Endothelial cell (in vitro differentiated cells): ENCODE measurements at regions not wholly inside any gene's neighbourhood (a gene's known extent, or its start where the extent isn't known, plus 50 kb on each side); places are given as distances from the start of the nearest gene placed in this dataset.

Source experiments
- DNase-seq: peaks from one replicate; pipeline ENCODE4 v3.0.0; 2021; ENCODE audit warnings: low spot score
- H3K27ac Mint-ChIP-seq: one replicate; pipeline ENCODE4 v1.8.0; 2021; ENCODE audit warnings: mixed read lengths, inconsistent platforms; ENCODE audit not compliant: unreplicated experiment
- H3K27me3 Mint-ChIP-seq: one replicate; pipeline ENCODE4 v1.8.0; 2021; ENCODE audit warnings: mild to moderate bottlenecking, moderate library complexity, mixed read lengths, inconsistent platforms; ENCODE audit not compliant: unreplicated experiment
- H3K36me3 Mint-ChIP-seq: one replicate; pipeline ENCODE4 v1.8.0; 2021; ENCODE audit warnings: mild to moderate bottlenecking, low read depth, mixed read lengths, inconsistent platforms; ENCODE audit not compliant: unreplicated experiment
- H3K4me1 Mint-ChIP-seq: one replicate; pipeline ENCODE4 v1.8.0; 2021; ENCODE audit warnings: mild to moderate bottlenecking, mixed read lengths, inconsistent platforms; ENCODE audit not compliant: unreplicated experiment
- H3K4me3 Mint-ChIP-seq: one replicate; pipeline ENCODE4 v1.8.0; 2021; ENCODE audit warnings: mild to moderate bottlenecking, mixed read lengths, inconsistent platforms; ENCODE audit not compliant: unreplicated experiment
- H3K9me3 Mint-ChIP-seq: one replicate; pipeline ENCODE4 v1.8.0; 2021; ENCODE audit warnings: mixed read lengths, inconsistent platforms; ENCODE audit not compliant: unreplicated experiment
- TF ChIP-seq, protein P1 (sequence below): fragments of 200-600 bp; sonication (generic); IDR thresholded peaks from one replicate; pipeline ENCODE4 v1.5.0; 2021; ENCODE audit warnings: antibody characterized with exemption; ENCODE audit not compliant: unreplicated experiment

- Mint-ChIP-seq H3K4me1 (peaks cover 3% of the 10 kb centered on the region), H3K27me3 (peaks cover 8% of the 10 kb centered on the region), H3K4me3 (no peak overlapping the region), H3K9me3 (no peaks in the 10 kb centered on the region), H3K36me3 (no peaks in the 10 kb centered on the region), H3K27ac (no peak overlapping the region)
- TF ChIP-seq, protein P1, sequence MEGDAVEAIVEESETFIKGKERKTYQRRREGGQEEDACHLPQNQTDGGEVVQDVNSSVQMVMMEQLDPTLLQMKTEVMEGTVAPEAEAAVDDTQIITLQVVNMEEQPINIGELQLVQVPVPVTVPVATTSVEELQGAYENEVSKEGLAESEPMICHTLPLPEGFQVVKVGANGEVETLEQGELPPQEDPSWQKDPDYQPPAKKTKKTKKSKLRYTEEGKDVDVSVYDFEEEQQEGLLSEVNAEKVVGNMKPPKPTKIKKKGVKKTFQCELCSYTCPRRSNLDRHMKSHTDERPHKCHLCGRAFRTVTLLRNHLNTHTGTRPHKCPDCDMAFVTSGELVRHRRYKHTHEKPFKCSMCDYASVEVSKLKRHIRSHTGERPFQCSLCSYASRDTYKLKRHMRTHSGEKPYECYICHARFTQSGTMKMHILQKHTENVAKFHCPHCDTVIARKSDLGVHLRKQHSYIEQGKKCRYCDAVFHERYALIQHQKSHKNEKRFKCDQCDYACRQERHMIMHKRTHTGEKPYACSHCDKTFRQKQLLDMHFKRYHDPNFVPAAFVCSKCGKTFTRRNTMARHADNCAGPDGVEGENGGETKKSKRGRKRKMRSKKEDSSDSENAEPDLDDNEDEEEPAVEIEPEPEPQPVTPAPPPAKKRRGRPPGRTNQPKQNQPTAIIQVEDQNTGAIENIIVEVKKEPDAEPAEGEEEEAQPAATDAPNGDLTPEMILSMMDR: no peak
- DNase-seq: no peak
These were observed 89.0 kb upstream of the PIK3CG start for GRCh38 chr7:106775975-106776607.

DNA sequence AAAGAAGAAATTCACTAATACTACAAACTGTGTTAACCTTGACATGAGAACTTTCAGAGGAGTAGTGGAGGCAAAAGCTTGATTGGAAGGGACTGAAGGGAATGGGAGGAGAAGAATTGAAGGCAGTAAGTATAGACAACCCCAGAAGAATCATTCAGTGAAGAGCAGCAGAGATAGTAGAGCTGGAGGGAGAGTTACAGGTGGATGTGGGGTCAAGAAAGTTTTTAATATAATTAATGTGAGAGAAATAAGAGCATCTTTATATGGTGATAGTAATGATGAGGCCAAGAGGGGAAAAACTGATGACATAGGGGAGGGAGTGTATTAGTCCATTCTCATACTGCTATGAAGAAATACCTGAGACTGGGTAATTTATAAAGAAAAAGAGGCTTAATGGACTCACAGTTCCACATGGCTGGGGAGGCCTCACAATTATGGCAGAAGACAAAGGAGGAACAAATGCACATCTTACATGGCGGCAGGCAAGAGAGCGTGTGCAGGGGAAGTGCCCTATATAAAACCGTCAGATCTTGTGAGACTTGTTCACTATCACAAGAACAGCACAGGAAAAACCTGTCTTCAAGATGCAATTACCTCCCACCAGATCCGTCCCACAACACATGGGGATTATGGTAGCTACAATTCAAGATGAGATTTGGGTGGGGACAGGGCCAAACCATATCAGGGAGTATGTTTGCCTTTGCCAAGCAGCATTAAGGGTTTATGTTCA lies 88.3 kb upstream of the PIK3CG start:
- H3K4me3 Mint-ChIP-seq: no peak overlapping the region
- H3K4me1 Mint-ChIP-seq: peaks cover 3% of the 10 kb centered on the region
- H3K9me3 Mint-ChIP-seq: no peaks in the 10 kb centered on the region
- no peaks in the 10 kb centered on the region for H3K36me3 Mint-ChIP-seq
- H3K27ac Mint-ChIP-seq: no peak overlapping the region
- no peak for DNase-seq
- TF ChIP-seq, protein P1: no peak
- H3K27me3 Mint-ChIP-seq: peaks cover 8% of the 10 kb centered on the region

- H3K4me3 Mint-ChIP-seq: no peak overlapping the region
- TF ChIP-seq, protein P1: no peak
- H3K36me3 Mint-ChIP-seq: no peaks in the 10 kb centered on the region
- H3K9me3 Mint-ChIP-seq: no peaks in the 10 kb centered on the region
- peaks cover 3% of the 10 kb centered on the region for H3K4me1 Mint-ChIP-seq
- H3K27ac Mint-ChIP-seq: no peak overlapping the region
- peaks cover 8% of the 10 kb centered on the region for H3K27me3 Mint-ChIP-seq
- no peak for DNase-seq
These were observed 87.3 kb upstream of the PIK3CG start for GRCh38 chr7:106777674-106778299.

- Mint-ChIP-seq H3K27ac (no peak overlapping the region), H3K27me3 (peaks cover 8% of the 10 kb centered on the region), H3K4me1 (peaks cover 3% of the 10 kb centered on the region), H3K9me3 (no peaks in the 10 kb centered on the region), H3K36me3 (no peaks in the 10 kb centered on the region), H3K4me3 (no peak overlapping the region)
- TF ChIP-seq, protein P1: no peak
- DNase-seq: no peak
These were observed 86.3 kb upstream of the PIK3CG start for GRCh38 chr7:106778656-106779250.
